Liver (tissue), 8 donors: ENCODE measurements at regions not wholly inside any gene's neighbourhood (a gene's known extent, or its start where the extent isn't known, plus 50 kb on each side); places are given as distances from the start of the nearest gene placed in this dataset.

ENCODE experiments used
- DNase-seq: peaks from one replicate; pipeline ENCODE4 v3.0.0-alpha.2; 2017; ENCODE audit warnings: low spot score
- H3K27ac ChIP-seq, 2 donors: one replicate each; pipeline ENCODE4 v1.7.0; 2013; ENCODE audit warnings: inconsistent platforms in 2 of 2, low read length in 2 of 2, control low read depth in 1 of 2, low read depth in 1 of 2, mild to moderate bottlenecking in 1 of 2
- H3K27me3 ChIP-seq, 4 donors: one replicate each; pipeline versions ENCODE4 v1.6.1 to v1.7.0; 2013; ENCODE audit warnings: low read length in 3 of 4, inconsistent platforms in 1 of 4, mild to moderate bottlenecking in 1 of 4, moderate library complexity in 1 of 4; ENCODE audit not compliant: control insufficient read depth in 4 of 4, insufficient read depth in 4 of 4
- H3K36me3 ChIP-seq, 4 donors: one replicate each; pipeline versions ENCODE4 v1.6.1 to v1.7.0; 2013; ENCODE audit warnings: low read length in 3 of 4, mild to moderate bottlenecking in 3 of 4, low read depth in 1 of 4, moderate library complexity in 1 of 4; ENCODE audit not compliant: control insufficient read depth in 4 of 4, insufficient read depth in 3 of 4
- H3K4me1 ChIP-seq, 4 donors: one replicate each; pipeline versions ENCODE4 v1.6.1 to v1.7.0; 2013; ENCODE audit warnings: low read length in 3 of 4, mild to moderate bottlenecking in 3 of 4, moderate library complexity in 1 of 4; ENCODE audit not compliant: control insufficient read depth in 4 of 4, insufficient read depth in 4 of 4
- H3K4me3 ChIP-seq, 3 donors: one replicate each; pipeline versions ENCODE4 v1.6.1 to v1.7.0; 2013; ENCODE audit warnings: low read length in 3 of 3, control low read depth in 1 of 3, low read depth in 1 of 3, mild to moderate bottlenecking in 1 of 3
- H3K9ac ChIP-seq, 2 donors: one replicate each; pipeline ENCODE4 v1.7.0; 2013; ENCODE audit warnings: low read length in 2 of 2, mild to moderate bottlenecking in 2 of 2, moderate library complexity in 2 of 2, control low read depth in 1 of 2, low read depth in 1 of 2
- H3K9me3 ChIP-seq, 4 donors: one replicate each; pipeline versions ENCODE4 v1.6.1 to v1.7.0; 2013; ENCODE audit warnings: low read length in 3 of 4; ENCODE audit not compliant: control insufficient read depth in 4 of 4
- ATF3 ChIP-seq: IDR thresholded peaks from 2 replicates; pipeline ENCODE4 v1.6.1; 2016; ENCODE audit warnings: antibody characterized with exemption
- CTCF ChIP-seq: fragments of 150-350 bp; IDR thresholded peaks from 2 replicates; pipeline ENCODE4 v1.5.1; 2017; ENCODE audit warnings: improper control_type of control experiment, low read depth, low read length; ENCODE audit not compliant: missing input control
- FOXA1 ChIP-seq: IDR thresholded peaks from 2 replicates; pipeline ENCODE4 v1.6.1; 2016; ENCODE audit warnings: antibody characterized with exemption
- HNF4G ChIP-seq: IDR thresholded peaks from 2 replicates; pipeline ENCODE4 v1.6.1; 2016; ENCODE audit warnings: antibody characterized with exemption
- JUND ChIP-seq, 2 donors: IDR thresholded peaks; 2 replicates each; pipeline ENCODE4 v1.6.1; 2016; ENCODE audit warnings: antibody characterized with exemption in 2 of 2
- REST ChIP-seq: IDR thresholded peaks from 2 replicates; pipeline ENCODE4 v1.6.1; 2016; ENCODE audit warnings: antibody characterized with exemption, mild to moderate bottlenecking
- RXRA ChIP-seq, 2 donors: IDR thresholded peaks; 2 replicates each; pipeline ENCODE4 v1.6.1; 2017 to 2018; ENCODE audit warnings: antibody characterized with exemption in 2 of 2, mild to moderate bottlenecking in 1 of 2
- YY1 ChIP-seq: IDR thresholded peaks from 2 replicates; pipeline ENCODE4 v1.6.1; 2016; ENCODE audit warnings: antibody characterized with exemption, mild to moderate bottlenecking
- ZBTB33 ChIP-seq: IDR thresholded peaks from 2 replicates; pipeline ENCODE4 v1.6.1; 2016; ENCODE audit warnings: antibody characterized with exemption
- WGBS: extraction: QIAGEN DNeasy Blood & Tissue Kit; methylation state at CpG from one replicate; pipeline ENCODE4 v1.1.7; 2013; 5-methylcytosine and 5-hydroxymethylcytosine counted together
- donor health status: healthy.
- donor health status: healthy.
- donor health status: healthy.
- donor health status: healthy.
- donor health status: healthy.

- no peak for TF ChIP-seq FOXA1
- no peak for TF ChIP-seq ATF3
- TF ChIP-seq REST: no peak
- DNase-seq: no peak
- no peaks in the 10 kb centered on the region for H3K36me3 ChIP-seq
- no peak overlapping the region for H3K27ac ChIP-seq
- WGBS: 77% methylated on average over 5 of the region's 5 CpGs
- H3K4me1 ChIP-seq: no peaks in the 10 kb centered on the region
- H3K4me3 ChIP-seq: no peak overlapping the region
- no peak overlapping the region for H3K9ac ChIP-seq
- H3K27me3 ChIP-seq: no peaks in the 10 kb centered on the region
- peaks cover 0 to 3% (median under 1%) of the 10 kb centered on the region in 4 donors for H3K9me3 ChIP-seq
Measured at GRCh38 chr2:20884829-20885228, 61.9 kb upstream of the LDAH start.

- H3K27me3 ChIP-seq: no peaks in the 10 kb centered on the region
- no peak for DNase-seq
- H3K9me3 ChIP-seq: peaks cover 0 to 8% (median 5%) of the 10 kb centered on the region in 4 donors
- H3K36me3 ChIP-seq: no peaks in the 10 kb centered on the region
- H3K9ac ChIP-seq: no peak overlapping the region
- no peak overlapping the region for H3K4me3 ChIP-seq
- WGBS: 79% methylated on average over 4 of the region's 4 CpGs
- TF ChIP-seq HNF4G (no peak), YY1 (no peak), CTCF (no peak), RXRA (IDR thresholded peaks at IDR 0.05) (no peak), JUND (IDR thresholded peaks at IDR 0.05) (no peak), ZBTB33 (no peak)
- no peak overlapping the region for H3K27ac ChIP-seq
- H3K4me1 ChIP-seq: no peaks in the 10 kb centered on the region
Measured at GRCh38 chr2:20882466-20883170, 59.7 kb upstream of the LDAH start.
